Breast epithelium (tissue), 4 donors: ENCODE measurements at regions not wholly inside any gene's neighbourhood (a gene's known extent, or its start where the extent isn't known, plus 50 kb on each side); places are given as distances from the start of the nearest gene placed in this dataset.

Experiments used
- DNase-seq, 2 donors: peaks; one replicate each; pipeline ENCODE4 v3.0.0-alpha.2; 2019; ENCODE audit warnings: low spot score in 2 of 2
- H3K27ac ChIP-seq, 2 donors: fragments of 200-600 bp; sonication (generic) in 1 of 2; one replicate each; pipeline ENCODE4 v1.5.1; 2016 to 2019; ENCODE audit warnings: mild to moderate bottlenecking in 1 of 2
- H3K27me3 ChIP-seq, 2 donors: fragments of 200-600 bp; sonication (generic) in 1 of 2; one replicate each; pipeline versions ENCODE4 v1.5.1 to v1.6.0; 2017 to 2019; ENCODE audit warnings: control low read depth in 1 of 2, mild to moderate bottlenecking in 1 of 2
- H3K36me3 ChIP-seq: fragments of 200-600 bp; one replicate; pipeline ENCODE4 v1.5.1; 2019
- H3K4me1 ChIP-seq, 2 donors: fragments of 200-600 bp; sonication (generic); one replicate each; pipeline ENCODE4 v1.5.1; 2016 to 2019; ENCODE audit warnings: control low read depth in 1 of 2
- H3K4me3 ChIP-seq, 3 donors: fragments of 200-600 bp; sonication (generic); 1 replicate in 2 of 3; 2 replicates in 1 of 3; pipeline ENCODE4 v1.5.1; 2016 to 2019; ENCODE audit warnings: mild to moderate bottlenecking in 3 of 3, moderate library complexity in 2 of 3
- H3K9me3 ChIP-seq, 2 donors: fragments of 200-600 bp; sonication (generic) in 1 of 2; one replicate each; pipeline ENCODE4 v1.5.1; 2016 to 2019; ENCODE audit warnings: control low read depth in 1 of 2
- CTCF ChIP-seq, 3 donors: fragments of 450-650 bp; IDR thresholded peaks; one replicate each; pipeline ENCODE4 v1.5.1; 2016 to 2017; ENCODE audit warnings: antibody characterized with exemption in 3 of 3, mild to moderate bottlenecking in 3 of 3, moderate library complexity in 3 of 3
- POLR2A ChIP-seq: fragments of 450-650 bp; IDR thresholded peaks from one replicate; pipeline ENCODE4 v1.6.1; 2016; ENCODE audit warnings: antibody characterized with exemption, mild to moderate bottlenecking, moderate library complexity
- POLR2AphosphoS5 ChIP-seq, 3 donors: sonication (generic); formaldehyde crosslinking; IDR thresholded peaks; one replicate each; pipeline ENCODE4 v1.6.1; 2017; ENCODE audit warnings: antibody characterized with exemption in 3 of 3
- intact Hi-C: fragments of 100-400 bp; cut with DNase I; formaldehyde crosslinking; loops from one replicate; pipeline ENCODE4 v1.15.1; 2023; ENCODE audit warnings: low total_unique reads

GRCh38 chr2:240349133-240350005 lies 86.1 kb upstream of the GPC1 start:
- TF ChIP-seq CTCF (IDR thresholded peaks at IDR 0.05) (no peak), POLR2AphosphoS5 (IDR thresholded peaks at IDR 0.05) (no peak), POLR2A (no peak)
- peaks cover 0 to 30% of the 10 kb centered on the region in 2 donors for H3K27me3 ChIP-seq
- DNase-seq, result no peak
- peaks cover 10 to 15% of the 10 kb centered on the region in 2 donors for H3K9me3 ChIP-seq
- no peaks in the 10 kb centered on the region for H3K36me3 ChIP-seq
- H3K4me3 ChIP-seq, result no peak overlapping the region
- no peaks in the 10 kb centered on the region for H3K4me1 ChIP-seq
- H3K27ac ChIP-seq, result no peak overlapping the region
- intact Hi-C loops, result no loop called here

GRCh38 chr2:240350006-240350355 lies 85.5 kb upstream of the GPC1 start:
- intact Hi-C loops, result no loop called here
- Histone ChIP-seq H3K4me3 (no peak overlapping the region), H3K27me3 (peaks cover 0 to 30% of the 10 kb centered on the region in 2 donors), H3K36me3 (no peaks in the 10 kb centered on the region), H3K4me1 (no peaks in the 10 kb centered on the region), H3K27ac (no peak overlapping the region), H3K9me3 (peaks cover 9% of the 10 kb centered on the region in 2 donors)
- DNase-seq, result no peak
- TF ChIP-seq POLR2AphosphoS5 (IDR thresholded peaks at IDR 0.05), result no peak

- intact Hi-C loops, result no loop called here
Observed at GRCh38 chr2:240350696-240351087, 84.8 kb upstream of the GPC1 start.

GRCh38 chr2:240351088-240351741 lies 84.2 kb upstream of the GPC1 start:
- no peak for DNase-seq
- no peak overlapping the region for H3K4me3 ChIP-seq
- H3K36me3 ChIP-seq, result no peaks in the 10 kb centered on the region
- H3K27ac ChIP-seq, result no peak overlapping the region
- no peaks in the 10 kb centered on the region for H3K4me1 ChIP-seq
- H3K9me3 ChIP-seq, result no peaks in the 10 kb centered on the region
- H3K27me3 ChIP-seq, result peaks cover 0 to 33% of the 10 kb centered on the region in 2 donors
- TF ChIP-seq CTCF (IDR thresholded peaks at IDR 0.05), result no peak
- TF ChIP-seq POLR2AphosphoS5 (IDR thresholded peaks at IDR 0.05), result no peak
- TF ChIP-seq POLR2A, result no peak
- intact Hi-C loops, result no loop called here

More at GRCh38 chr2:240350696-240351087, 84.8 kb upstream of the GPC1 start:
- no peak for DNase-seq
- H3K27me3 ChIP-seq, result peaks cover 0 to 33% of the 10 kb centered on the region in 2 donors
- no peak overlapping the region for H3K4me3 ChIP-seq
- no peak overlapping the region for H3K27ac ChIP-seq
- H3K36me3 ChIP-seq, result no peaks in the 10 kb centered on the region
- H3K9me3 ChIP-seq, result peaks cover 1 to 3% of the 10 kb centered on the region in 2 donors
- TF ChIP-seq POLR2A (no peak), CTCF (IDR thresholded peaks at IDR 0.05) (no peak), POLR2AphosphoS5 (IDR thresholded peaks at IDR 0.05) (no peak)
- no peaks in the 10 kb centered on the region for H3K4me1 ChIP-seq

GRCh38 chr2:240351826-240352426 lies 83.5 kb upstream of the GPC1 start:
- intact Hi-C loops, result no loop called here
- Histone ChIP-seq H3K4me3 (no peak overlapping the region), H3K9me3 (no peaks in the 10 kb centered on the region), H3K27me3 (peaks cover 0 to 33% of the 10 kb centered on the region in 2 donors), H3K36me3 (no peaks in the 10 kb centered on the region), H3K4me1 (no peaks in the 10 kb centered on the region), H3K27ac (no peak overlapping the region)
- TF ChIP-seq CTCF (IDR thresholded peaks at IDR 0.05), result no peak
- TF ChIP-seq POLR2AphosphoS5 (IDR thresholded peaks at IDR 0.05), result no peak
- no peak for DNase-seq
